Right ventricle myocardium superior (tissue), 1 donor: ENCODE measurements at regions not wholly inside any gene's neighbourhood (a gene's known extent, or its start where the extent isn't known, plus 50 kb on each side); places are given as distances from the start of the nearest gene placed in this dataset.

Experiments used
- ATAC-seq: fragments of 200-7000 bp; cut with Tn5 transposase; one replicate; pipeline ENCODE4 v1.9.1; 2020; ENCODE audit warnings: mild to moderate bottlenecking; ENCODE audit not compliant: poor library complexity
- DNase-seq: peaks from one replicate; pipeline ENCODE4 v3.0.0-alpha.2; 2020
- intact Hi-C: fragments of 100-400 bp; cut with DNase I; formaldehyde crosslinking; loops from one replicate; pipeline ENCODE4 v1.11.2; 2022
- donor health status: DM: no; HTN: yes; CAD: no; lungs with severe emphysema.

- no peak for DNase-seq
- intact Hi-C loops, result no loop called here
- no peak for ATAC-seq
Measured at GRCh38 chr10:123424537-123424936, 241.6 kb upstream of the GPR26 start.

- no peak for DNase-seq
- intact Hi-C loops, result no loop called here
- ATAC-seq, result no peak
Measured at GRCh38 chr10:123425680-123426079, 240.5 kb upstream of the GPR26 start.

GRCh38 chr10:123427165-123427786, 238.9 kb upstream of the GPR26 start:
- intact Hi-C loops, result no loop called here
- no peak for ATAC-seq

GRCh38 chr10:123428391-123428790, 237.8 kb upstream of the GPR26 start:
- DNase-seq (no peak), ATAC-seq (no peak)
- intact Hi-C loops, result no loop called here

More at GRCh38 chr10:123427165-123427786, 238.9 kb upstream of the GPR26 start:
- DNase-seq, result peak; percentile 54

GRCh38 chr10:123429706-123430221, 236.4 kb upstream of the GPR26 start:
- DNase-seq, result no peak
- intact Hi-C loops, result no loop called here
- no peak for ATAC-seq

GRCh38 chr10:123433539-123433938, 232.6 kb upstream of the GPR26 start:
- intact Hi-C loops, result no loop called here
- no peak for ATAC-seq
- no peak for DNase-seq

- intact Hi-C loops, result no loop called here
- DNase-seq (no peak), ATAC-seq (no peak)
Measured at GRCh38 chr10:123434435-123435039, 231.6 kb upstream of the GPR26 start.

- DNase-seq, result no peak
- intact Hi-C loops, result no loop called here
- no peak for ATAC-seq
Measured at GRCh38 chr10:123442901-123443300, 223.3 kb upstream of the GPR26 start.

- intact Hi-C loops, result no loop called here
- ATAC-seq (no peak), DNase-seq (no peak)
Measured at GRCh38 chr10:123443924-123444323, 222.2 kb upstream of the GPR26 start.

GRCh38 chr10:123445261-123445775, 220.8 kb upstream of the GPR26 start:
- ATAC-seq, result no peak
- intact Hi-C loops, result no loop called here

DNA sequence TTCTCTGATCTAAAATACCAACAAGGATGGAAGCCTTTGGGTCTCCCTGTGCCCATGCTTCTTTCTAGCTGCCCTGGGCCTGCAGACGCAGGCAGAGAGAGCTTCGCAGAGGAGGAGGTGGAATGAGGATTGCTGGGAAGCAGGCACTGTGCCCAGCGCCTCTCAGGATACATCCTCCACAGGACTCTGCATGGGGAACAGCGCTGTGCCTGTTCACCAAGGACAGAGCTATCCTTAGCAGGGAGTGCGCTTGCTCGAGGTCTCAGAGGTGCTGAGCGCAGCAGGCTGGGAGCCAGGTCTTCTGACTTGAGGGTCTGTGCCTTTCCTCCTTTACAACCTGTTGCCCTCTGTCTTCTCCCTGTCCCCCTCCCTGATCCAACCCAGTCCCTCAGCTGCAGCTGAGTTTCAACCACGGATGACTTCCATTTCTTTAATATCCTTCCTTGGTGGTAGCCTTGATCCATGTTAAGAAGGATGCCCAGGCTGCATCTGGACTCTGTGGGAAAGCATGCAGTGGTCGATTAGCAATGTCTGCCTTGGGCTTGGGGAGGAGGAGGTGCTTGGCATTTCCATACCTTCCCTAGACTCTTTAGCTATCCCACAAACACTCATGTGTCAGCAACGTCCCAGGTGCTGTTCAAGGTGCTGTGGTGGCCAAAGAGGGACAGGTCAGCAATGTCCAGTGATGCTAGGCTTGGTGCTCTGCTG, 219.6 kb upstream of the GPR26 start:
- peak; percentile 38 for ATAC-seq
- intact Hi-C loops, result no loop called here
- no peak for DNase-seq

More at GRCh38 chr10:123445261-123445775, 220.8 kb upstream of the GPR26 start:
- DNase-seq, result no peak

DNA sequence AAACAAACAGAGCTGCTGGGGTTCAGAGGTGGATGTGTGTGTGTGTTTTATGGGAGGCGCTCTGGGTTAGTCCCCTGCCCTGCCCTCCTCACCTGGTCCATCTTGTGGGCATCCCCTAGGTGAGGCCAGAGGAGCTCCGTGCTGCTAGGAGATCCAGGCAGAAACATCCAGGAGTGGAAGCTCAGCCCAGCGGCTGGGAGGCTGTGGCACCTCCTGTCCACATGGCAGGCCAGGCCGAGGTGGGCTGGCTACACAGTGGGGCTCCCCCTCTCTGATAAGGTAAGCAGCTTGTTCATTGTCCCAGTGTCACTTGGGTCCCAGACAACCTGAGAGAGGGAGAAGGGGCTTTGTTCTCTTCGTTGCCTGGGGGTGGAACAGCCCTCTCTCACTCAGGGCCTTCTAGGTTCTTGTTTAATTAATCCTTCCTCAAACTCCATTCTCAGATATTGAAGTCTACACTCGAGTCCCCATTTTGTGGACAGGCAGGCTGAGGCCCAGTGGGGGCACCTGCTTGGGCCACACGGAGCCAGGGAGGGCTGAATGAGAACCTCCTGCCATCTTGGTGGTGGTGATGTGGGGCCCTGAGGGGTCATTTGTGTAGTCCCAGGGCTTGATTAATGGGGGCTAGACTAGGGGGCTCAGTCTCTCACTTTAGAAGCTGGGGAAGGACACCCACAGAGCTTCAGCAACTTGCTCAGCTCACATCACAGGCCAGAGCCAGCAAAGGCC, 216.8 kb upstream of the GPR26 start:
- intact Hi-C loops, result no loop called here
- no peak for ATAC-seq
- DNase-seq, result no peak

DNA sequence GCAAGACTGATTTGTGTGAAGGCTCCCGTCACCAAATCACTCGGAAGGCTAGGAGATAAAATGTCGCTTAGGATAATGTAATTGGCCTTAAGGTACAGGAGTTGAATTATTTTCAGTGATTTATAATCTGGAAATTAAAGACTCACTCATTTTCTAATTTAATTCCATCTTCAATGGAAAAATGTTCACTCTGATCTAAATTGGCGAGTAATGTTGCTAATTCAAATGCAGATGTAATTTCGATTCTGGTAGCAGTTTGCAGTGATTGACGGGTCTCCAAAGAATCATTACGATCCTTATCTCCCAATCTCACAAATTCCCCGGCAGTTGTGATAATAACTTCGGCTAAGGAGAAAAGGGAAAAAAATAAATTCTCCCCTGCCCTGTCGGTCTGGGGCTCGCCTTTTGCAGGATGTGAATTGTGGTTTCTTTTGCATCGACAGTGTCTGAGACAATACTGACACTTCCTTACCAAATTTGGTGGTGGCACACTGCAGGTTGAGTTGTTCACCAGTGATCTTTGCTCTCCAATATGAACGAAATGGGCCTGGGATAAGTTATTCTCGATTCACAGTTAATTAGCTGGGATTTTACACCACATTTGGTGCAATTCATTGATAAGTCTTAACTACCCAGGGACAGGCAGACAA, 215.1 kb upstream of the GPR26 start:
- intact Hi-C loops, result no loop called here
- DNase-seq, result no peak
- no peak for ATAC-seq

DNA sequence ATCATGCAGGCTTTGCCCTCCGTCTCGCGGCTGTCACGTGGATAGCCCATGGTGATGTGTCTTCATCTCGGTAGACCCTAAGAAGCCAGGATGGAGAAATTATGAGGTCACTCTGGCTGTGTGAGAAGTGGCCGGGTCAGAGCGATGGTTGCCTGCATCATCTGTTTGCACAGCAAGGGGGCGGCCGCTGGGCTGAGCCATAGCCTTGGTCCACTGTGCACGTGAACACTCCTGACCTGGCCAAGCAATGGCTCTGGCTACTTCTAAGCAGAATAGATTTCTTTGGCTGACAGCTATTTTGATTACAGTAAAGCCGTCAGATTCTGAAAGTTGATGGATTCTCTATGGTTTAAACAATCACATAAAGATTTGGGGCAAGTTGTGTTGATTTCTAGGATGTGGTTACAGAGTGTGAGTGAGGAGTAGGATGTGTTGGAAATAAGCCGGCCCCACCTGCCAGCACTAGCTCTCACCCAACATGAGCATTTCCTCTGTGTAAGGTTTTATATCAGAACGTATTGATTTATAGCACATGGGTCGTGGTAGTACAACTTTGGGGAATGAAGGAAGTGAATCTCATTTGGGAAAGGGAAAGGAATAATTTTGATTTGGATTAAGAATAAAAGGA, 214.4 kb upstream of the GPR26 start:
- ATAC-seq (no peak), DNase-seq (no peak)
- intact Hi-C loops, result no loop called here

DNA sequence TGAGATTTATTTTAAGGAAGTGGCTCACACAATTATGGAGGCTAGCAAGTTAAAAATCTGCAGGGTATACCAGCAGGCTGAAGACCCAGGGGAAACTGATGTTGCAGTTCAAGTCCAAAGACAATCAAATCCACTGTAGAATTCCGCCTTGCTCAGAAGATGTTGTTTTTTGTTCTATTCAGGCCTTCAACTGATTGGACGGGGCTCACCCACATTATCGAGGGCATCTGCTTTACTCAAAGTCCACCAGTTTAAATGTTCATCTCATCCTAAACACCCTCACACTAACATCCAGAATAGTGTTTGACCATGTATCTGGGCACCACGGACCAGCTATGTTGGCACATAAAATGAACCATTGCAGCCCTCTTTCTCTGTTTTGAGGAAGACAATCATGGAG, 211.2 kb upstream of the GPR26 start:
- intact Hi-C loops, result no loop called here
- no peak for ATAC-seq
- no peak for DNase-seq

DNA sequence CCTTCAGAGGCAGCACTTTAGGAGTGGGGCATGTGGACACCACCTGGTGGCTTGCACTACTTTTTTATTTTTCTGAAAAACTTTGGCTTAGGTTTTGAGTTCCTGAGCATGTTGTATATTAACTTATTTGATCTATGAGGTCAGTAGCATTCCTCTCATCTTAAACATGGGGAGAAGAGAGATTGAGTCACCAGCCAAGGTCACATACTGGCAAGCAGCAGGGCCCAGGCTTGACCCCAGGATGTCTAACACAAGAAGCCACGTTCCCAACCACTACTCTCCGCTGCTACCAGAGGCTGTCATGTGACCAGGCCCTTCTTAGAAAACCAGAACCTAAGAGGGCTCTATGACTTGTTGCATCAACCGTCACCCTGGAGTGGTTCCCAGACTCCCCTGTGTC, 210.3 kb upstream of the GPR26 start:
- intact Hi-C loops, result no loop called here
- no peak for DNase-seq
- no peak for ATAC-seq

DNA sequence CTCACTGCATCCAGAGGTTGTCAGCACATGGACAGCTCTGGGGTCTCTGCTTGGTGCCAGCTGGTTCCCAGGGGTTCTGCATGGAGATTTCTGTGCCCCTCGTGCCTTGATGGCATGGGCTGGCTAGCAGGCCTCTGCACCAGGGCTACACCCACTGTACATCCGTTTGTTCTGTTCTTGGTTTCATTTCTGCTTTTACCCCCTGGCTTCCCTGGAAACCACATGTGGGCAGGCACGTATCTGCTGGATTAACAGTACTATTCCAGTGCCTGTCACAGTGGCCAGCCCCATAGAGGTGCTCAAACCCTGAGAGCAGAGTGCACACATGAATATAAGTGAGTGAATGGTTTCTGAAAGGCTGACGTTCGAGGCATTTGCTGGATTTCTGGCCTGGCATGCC, 207.2 kb upstream of the GPR26 start:
- intact Hi-C loops, result no loop called here
- DNase-seq, result no peak
- ATAC-seq, result no peak

- DNase-seq (no peak), ATAC-seq (no peak)
- intact Hi-C loops, result no loop called here
Measured at GRCh38 chr10:123459371-123460091, 206.6 kb upstream of the GPR26 start.
